K562 (cell line): ENCODE measurements at regions not wholly inside any gene's neighbourhood (a gene's known extent, or its start where the extent isn't known, plus 50 kb on each side); places are given as distances from the start of the nearest gene placed in this dataset.

Source experiments
- BRF1 ChIP-seq: IDR thresholded peaks from 3 replicates; pipeline ENCODE4 v1.6.1; 2011; ENCODE audit warnings: borderline replicate concordance, mild to moderate bottlenecking; ENCODE audit not compliant: insufficient read length; ENCODE audit errors: extremely low read depth
- CREB1 ChIP-seq, 2 experiments: sonication (generic) in 1 of 2; formaldehyde crosslinking in 1 of 2; IDR thresholded peaks; 2 replicates each; pipeline versions ENCODE4 v1.6.1 to v1.8.0; 2012 to 2022; ENCODE audit warnings: inconsistent platforms in 1 of 2, mild to moderate bottlenecking in 1 of 2, missing genetic modification reagents in 1 of 2, moderate library complexity in 1 of 2
- FOXJ3 ChIP-seq: sonication (generic); formaldehyde crosslinking; IDR thresholded peaks from 2 replicates; pipeline ENCODE4 v1.4.0; 2020; ENCODE audit warnings: mild to moderate bottlenecking, missing genetic modification reagents
- NCOA1 ChIP-seq: fragments of 450-650 bp; IDR thresholded peaks from 2 replicates; pipeline ENCODE4 v1.6.1; 2016; ENCODE audit warnings: low read depth
- NCOA2 ChIP-seq, 2 experiments: fragments of 450-650 bp; IDR thresholded peaks; 2 replicates each; pipeline ENCODE4 v1.6.1; 2018; ENCODE audit warnings: mild to moderate bottlenecking in 2 of 2, moderate library complexity in 1 of 2; ENCODE audit not compliant: partially characterized antibody in 2 of 2
- POLR2A ChIP-seq: fragments of 450-650 bp; conservative IDR thresholded peaks from 2 replicates; pipeline ENCODE4 v1.6.1; 2016
- TAF1 ChIP-seq: IDR thresholded peaks from 2 replicates; pipeline ENCODE4 v1.6.1; 2011; ENCODE audit warnings: mild to moderate bottlenecking, low read length, moderate library complexity; ENCODE audit not compliant: insufficient read depth, control insufficient read depth, severe bottlenecking; ENCODE audit errors: extremely low read depth
- ZBTB7A ChIP-seq: IDR thresholded peaks from 2 replicates; pipeline ENCODE4 v1.6.1; 2011; ENCODE audit warnings: low read depth, mild to moderate bottlenecking, low read length, moderate library complexity, borderline replicate concordance; ENCODE audit not compliant: control insufficient read depth
- ZNF134 ChIP-seq: fragments of 250-450 bp; sonication (Bioruptor Pico); conservative IDR thresholded peaks from 2 replicates; pipeline ENCODE4 v1.4.0; 2020
- ZNF175 ChIP-seq: fragments of 200-800 bp; sonication (Bioruptor generic); IDR thresholded peaks from 2 replicates; pipeline ENCODE4 v1.6.1; 2016; ENCODE audit warnings: low read depth, mild to moderate bottlenecking, missing genetic modification characterization, missing compliant biosample characterization
- TF ChIP-seq, protein P1 (sequence below): sonication (generic); formaldehyde crosslinking; IDR thresholded peaks from 2 replicates; pipeline ENCODE4 v1.8.0; 2022; ENCODE audit warnings: mild to moderate bottlenecking, missing genetic modification reagents

DNA sequence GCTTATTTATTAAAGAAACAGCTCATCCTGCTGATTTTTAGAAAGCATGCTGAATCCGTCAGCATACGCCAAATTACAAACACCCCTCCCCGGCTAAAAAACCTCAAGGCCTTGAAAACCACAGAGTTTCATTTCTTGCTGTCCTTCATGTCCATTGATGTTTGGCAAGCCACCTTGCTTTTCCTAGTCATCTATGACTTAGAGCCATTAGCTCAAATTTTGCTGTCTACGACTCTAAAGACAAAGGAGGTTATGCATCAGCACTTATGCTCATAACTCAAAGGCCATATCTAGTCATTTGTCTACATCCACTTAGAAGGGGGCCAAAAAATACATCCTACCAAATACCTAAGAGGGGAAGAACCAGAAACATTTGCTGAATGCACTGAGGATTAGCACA lies 925.1 kb downstream of the PCDH7 start:
- no peak for TF ChIP-seq ZNF175 (CRISPR knock-in tag)
- no peak for TF ChIP-seq CREB1 (IDR thresholded peaks at IDR 0.05)
- TF ChIP-seq CREB1 (CRISPR knock-in tag; IDR thresholded peaks at IDR 0.05) = no peak
- TF ChIP-seq NCOA2 (IDR thresholded peaks at IDR 0.05; ENCODE audit: partially characterized antibody in 2 of 2) = no peak
- no peak for TF ChIP-seq ZBTB7A
- no peak for TF ChIP-seq FOXJ3
- TF ChIP-seq TAF1 = no peak
- TF ChIP-seq NCOA1 = no peak
- TF ChIP-seq ZNF134 (CRISPR knock-in tag) = no peak
- no peak for TF ChIP-seq POLR2A
- TF ChIP-seq, protein P1, sequence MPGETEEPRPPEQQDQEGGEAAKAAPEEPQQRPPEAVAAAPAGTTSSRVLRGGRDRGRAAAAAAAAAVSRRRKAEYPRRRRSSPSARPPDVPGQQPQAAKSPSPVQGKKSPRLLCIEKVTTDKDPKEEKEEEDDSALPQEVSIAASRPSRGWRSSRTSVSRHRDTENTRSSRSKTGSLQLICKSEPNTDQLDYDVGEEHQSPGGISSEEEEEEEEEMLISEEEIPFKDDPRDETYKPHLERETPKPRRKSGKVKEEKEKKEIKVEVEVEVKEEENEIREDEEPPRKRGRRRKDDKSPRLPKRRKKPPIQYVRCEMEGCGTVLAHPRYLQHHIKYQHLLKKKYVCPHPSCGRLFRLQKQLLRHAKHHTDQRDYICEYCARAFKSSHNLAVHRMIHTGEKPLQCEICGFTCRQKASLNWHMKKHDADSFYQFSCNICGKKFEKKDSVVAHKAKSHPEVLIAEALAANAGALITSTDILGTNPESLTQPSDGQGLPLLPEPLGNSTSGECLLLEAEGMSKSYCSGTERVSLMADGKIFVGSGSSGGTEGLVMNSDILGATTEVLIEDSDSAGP = no peak
- no peak for TF ChIP-seq BRF1
